GM12891 (cell line): ENCODE measurements at regions not wholly inside any gene's neighbourhood (a gene's known extent, or its start where the extent isn't known, plus 50 kb on each side); places are given as distances from the start of the nearest gene placed in this dataset.

Source experiments
- POLR2A ChIP-seq: IDR thresholded peaks from 2 replicates; pipeline ENCODE4 v1.6.1; 2011; ENCODE audit warnings: low read depth, low read length, control low read depth
- POU2F2 ChIP-seq: IDR thresholded peaks from 2 replicates; pipeline ENCODE4 v1.6.1; 2011; ENCODE audit warnings: low read depth, mild to moderate bottlenecking, control low read depth, low read length, moderate library complexity
- TAF1 ChIP-seq: IDR thresholded peaks from 2 replicates; pipeline ENCODE4 v1.6.1; 2011; ENCODE audit warnings: low read depth, low read length, control low read depth

DNA sequence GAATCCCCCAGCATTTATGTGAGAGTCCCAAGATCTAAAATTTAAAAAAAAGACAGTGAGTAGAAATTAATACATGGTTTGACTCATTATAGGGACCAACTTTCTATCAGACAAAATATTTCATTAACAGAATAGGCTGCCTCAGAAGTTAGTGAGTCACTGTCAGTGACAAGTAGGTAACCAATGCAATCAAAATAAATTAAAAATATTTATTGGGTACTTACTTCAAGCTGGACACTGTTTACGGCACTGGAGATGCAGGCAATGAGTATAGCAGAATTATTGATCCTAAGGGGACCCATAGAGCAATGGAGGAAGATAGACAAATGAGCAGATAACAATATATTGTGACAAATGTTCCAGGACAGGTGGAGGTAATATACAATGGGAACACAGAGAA lies 135.6 kb upstream of the BCL6 start:
- TF ChIP-seq TAF1 = no peak
- TF ChIP-seq POLR2A = no peak
- TF ChIP-seq POU2F2 = no peak
